ENCODE measurements at regions not wholly inside any gene's neighbourhood (a gene's known extent, or its start where the extent isn't known, plus 50 kb on each side); places are given as distances from the start of the nearest gene placed in this dataset.
"Not testable (repeated sequence)": the region's sequence is repeated elsewhere in the genome, so short reads cannot be mapped to it uniquely, and the experiment has no call there.

GRCh38 chr3:138890555-138891187 is 55.9 kb upstream of the PIK3CB start:
- peak; percentile 12 for DNase-seq (ENCODE audit: low read depth)

GRCh38 chr3:138889792-138890191 is 55.1 kb upstream of the PIK3CB start:
- no peak for DNase-seq (ENCODE audit: low read depth)

GRCh38 chr3:138888560-138888959 is 53.8 kb upstream of the PIK3CB start:
- no peak for DNase-seq (ENCODE audit: low read depth)

- DNase-seq (ENCODE audit: low read depth), result not testable (repeated sequence)
These were observed 51.4 kb upstream of the PIK3CB start for GRCh38 chr3:138886096-138886495.

All from M059J (cell line).